NCI-H2227 (cell line): ENCODE measurements at regions not wholly inside any gene's neighbourhood (a gene's known extent, or its start where the extent isn't known, plus 50 kb on each side); places are given as distances from the start of the nearest gene placed in this dataset.
"Not testable (repeated sequence)": the region's sequence is repeated elsewhere in the genome, so short reads cannot be mapped to it uniquely, and the experiment has no call there.

ENCODE experiments used
- DNase-seq: peaks from one replicate; lab custom pipeline; 2025; ENCODE audit not compliant: unreplicated experiment; lab: John Stamatoyannopoulos, UW

DNA sequence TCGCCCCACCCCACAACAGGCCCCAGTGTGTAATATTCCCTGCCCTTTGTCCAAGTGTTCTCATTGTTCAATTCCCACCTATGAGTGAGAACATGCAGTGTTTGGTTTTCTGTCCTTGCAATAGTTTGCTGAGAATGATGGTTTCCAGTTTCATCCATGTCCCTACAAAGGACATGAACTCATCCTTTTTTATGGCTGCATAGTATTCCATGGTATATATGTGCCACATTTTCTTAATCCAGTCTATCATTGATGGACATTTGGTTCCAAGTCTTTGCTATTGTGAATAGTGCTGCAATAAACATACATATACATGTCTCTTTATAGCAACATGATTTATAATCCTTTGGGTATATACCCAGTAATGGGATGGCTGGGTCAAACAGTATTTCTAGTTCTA is 132.7 kb downstream of the SNX10 start:
- DNase-seq: not testable (repeated sequence)

DNA sequence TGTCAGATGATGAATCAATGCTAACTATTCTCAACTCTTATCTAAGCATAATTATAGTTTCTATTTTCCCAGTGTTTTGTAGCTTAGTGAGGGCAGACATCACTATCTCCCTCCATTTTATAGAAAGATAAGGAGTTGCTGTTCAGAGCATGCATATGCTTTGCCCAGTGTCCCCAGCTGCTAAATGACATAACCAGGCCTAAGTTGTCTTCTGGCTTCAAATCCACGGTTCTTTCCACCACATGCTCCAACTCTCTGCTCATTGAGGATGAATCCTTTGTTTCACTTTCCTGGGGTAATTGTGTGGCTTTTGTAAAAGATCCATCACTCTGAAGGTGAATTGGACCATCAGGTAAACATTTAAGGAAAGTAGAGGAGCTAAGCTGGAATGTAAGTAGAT is 134.0 kb downstream of the SNX10 start:
- DNase-seq: no peak

DNA sequence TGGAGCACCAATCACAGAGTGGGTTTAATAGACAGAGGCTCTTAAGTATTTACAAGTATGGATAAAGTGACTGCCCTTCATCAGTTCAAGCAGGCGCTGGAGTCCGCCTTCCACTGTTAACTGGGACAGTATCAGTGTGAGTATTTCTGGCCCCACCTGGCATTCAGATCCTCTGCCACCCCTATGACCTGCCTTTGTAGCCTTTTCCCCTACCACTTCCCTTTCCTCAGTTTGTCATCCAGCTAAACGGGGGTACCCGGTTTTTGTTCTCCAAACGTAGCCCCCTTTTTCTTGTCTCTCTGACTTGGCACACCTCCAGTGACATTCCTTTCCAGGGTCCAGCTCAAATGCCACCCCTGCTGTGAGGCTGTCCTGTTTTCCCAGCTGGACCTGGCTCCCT is 134.4 kb downstream of the SNX10 start:
- no peak for DNase-seq

DNA sequence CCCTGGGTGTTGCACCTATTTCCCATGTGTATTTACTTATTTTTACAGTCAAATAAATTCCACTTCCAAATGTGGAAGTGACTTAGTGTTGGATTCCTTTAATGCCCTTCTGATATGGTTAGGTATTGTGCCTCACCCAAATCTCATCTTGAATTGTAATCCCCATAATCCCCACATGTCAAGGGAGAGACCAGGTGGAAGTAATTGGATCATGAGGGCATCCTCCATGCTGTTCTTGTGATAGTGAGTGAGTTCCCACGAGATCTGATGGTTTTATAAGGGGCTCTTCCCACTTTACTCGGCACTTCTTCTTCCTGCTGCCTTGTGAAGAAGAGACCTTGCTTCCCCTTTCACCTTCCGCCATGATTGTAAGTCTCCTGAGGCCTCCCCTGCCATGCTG is 136.9 kb downstream of the SNX10 start:
- DNase-seq: no peak

DNA sequence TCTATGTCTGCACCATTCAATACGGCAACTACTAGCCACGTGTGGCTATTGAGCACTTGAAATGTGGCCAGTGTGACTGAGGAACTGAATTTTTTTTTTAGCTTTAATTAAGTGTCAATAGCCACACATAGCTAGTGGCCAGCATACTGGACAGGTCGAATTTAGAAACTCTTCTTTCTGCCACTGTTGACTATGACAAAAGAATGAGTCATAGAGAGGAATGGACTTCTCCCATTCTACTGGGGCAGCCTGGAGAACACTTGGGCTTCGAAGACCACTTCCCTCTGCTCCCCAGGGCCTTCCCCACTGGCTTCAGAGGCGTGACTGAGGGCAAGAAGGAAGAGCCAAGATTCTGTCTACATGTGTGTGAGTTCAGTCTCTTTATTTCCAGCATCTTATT is 137.5 kb downstream of the SNX10 start:
- no peak for DNase-seq

DNA sequence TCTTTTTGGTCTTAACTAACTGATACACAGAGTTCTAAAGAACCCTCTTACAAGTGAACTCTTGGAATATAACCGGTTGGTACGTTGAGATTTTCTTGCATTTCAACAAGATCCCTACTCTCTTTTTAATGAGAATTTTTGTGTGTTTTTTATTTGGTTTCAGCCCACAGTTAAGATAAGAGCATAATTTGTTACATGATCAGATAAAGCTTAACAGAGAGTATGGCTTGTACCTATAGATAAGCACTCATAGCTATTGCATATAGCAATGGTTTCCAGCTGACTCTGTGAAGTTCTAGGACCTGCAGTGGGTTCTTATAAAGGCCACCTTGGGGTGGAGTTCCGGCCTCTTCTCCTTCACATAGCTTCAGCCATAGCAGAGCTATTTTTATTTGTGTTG is 143.3 kb downstream of the SNX10 start:
- DNase-seq: no peak

DNA sequence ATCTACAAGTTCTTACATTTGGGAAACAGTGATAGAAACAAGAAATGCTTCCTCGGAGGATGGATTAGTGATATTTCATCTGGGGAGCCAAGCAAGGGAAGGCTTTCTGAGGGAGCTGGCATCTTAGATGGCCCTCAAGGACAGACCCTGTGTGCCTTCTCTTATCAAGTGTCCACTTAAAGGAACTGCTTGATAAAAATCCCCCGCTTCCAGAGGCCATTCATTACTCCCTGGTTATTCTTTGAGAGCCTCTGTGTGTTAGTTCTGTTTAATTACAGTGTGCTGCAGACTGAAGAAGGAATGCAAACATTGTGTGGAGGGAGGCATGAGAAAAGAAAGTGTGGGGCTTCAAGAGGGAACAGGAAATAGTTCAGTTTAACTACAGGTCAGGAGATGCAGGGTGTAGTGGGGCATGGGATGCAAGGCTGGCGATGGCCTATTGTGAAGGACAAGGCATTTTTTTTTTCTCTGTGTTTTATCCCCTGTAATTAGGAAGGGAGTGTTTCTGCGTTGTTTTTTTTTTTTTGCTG is 145.4 kb downstream of the SNX10 start:
- peak; percentile 72 for DNase-seq

DNA sequence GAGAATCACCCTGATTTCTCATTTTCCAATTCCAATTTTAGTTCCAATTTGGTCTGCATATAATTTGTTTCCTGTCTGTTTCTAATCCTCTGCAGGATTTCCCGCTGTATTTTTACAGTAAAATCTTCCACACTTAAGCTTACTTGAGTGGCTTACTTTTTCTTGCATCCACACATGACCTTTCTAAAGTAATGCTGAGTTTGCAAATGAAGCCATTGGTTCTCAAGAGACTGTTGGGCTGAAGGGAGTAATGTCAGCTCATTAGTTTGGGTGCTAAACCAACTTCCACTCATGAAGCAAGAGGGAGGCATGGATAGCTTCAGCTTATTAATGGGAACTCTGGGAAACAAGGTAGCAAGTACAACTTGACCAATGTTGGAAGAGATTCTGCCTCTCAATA is 146.4 kb downstream of the SNX10 start:
- DNase-seq: no peak

DNA sequence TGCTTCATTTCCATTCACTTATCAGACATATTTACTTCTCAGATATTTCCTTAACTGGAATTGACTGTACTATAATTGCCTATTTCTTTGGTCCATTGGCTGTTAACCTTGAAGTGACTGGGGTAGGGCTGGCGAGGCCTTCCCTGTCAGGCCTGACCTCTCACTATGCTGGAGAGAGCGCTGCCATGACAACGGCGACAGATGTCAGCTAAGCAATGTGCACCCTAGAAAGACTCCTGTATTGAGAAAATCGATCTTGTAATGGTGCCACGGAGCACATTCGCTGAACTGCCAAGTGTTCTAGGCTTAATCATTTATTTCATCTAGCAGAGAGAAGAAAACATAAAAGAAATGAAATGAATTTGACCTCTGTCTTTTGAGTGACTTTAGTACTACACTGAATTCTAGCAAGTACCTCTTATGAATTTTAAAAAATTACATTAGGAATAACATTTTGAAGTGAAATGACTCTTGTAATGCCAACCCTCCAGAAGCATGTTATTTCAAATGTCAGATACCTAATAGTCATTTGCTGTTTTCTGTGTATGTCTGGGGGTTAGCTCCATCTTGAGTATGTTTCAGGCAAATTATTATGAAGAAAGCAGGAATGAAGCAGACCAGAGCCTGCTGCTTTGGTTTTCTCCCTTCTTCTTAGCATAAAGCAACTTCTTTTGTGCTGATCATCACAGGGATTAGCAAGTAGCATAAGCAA is 148.0 kb downstream of the SNX10 start:
- peak; percentile 55 for DNase-seq

DNA sequence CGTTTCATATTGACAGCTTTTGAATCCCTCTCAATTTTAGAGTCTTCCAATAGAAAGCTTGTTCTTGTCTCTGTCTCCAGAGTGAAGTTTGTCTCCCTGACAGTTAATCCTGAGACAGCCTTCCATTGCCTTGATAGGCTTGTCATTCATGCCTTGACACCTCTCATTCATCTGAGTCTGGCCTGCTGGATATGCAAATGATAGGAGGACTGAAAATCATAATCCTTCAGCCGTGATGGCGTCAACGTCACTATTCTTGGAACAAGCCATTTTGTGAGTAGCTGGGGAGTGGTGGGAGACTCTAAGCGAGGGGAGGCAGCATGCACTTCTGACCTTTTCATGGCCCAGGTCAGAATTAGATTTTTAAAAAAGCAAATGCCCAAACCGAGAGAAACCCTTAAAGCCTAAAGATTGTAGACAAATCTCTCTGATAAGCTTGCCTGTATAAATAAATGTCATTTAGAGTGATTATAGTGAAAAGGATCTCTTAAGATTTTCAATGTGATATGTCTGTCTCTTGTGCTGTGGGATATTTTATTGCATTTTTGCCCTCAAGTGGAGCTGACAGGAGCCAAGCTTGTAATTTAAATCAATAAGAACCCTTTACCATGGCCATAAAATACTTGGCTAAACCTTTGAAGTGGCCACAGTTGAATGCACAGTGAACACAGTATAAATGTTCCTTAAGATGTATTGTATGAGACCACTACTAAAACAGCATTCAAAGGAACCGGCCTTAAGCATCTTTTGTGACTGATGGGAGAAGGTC is 148.8 kb downstream of the SNX10 start:
- DNase-seq: peak; percentile 84

DNA sequence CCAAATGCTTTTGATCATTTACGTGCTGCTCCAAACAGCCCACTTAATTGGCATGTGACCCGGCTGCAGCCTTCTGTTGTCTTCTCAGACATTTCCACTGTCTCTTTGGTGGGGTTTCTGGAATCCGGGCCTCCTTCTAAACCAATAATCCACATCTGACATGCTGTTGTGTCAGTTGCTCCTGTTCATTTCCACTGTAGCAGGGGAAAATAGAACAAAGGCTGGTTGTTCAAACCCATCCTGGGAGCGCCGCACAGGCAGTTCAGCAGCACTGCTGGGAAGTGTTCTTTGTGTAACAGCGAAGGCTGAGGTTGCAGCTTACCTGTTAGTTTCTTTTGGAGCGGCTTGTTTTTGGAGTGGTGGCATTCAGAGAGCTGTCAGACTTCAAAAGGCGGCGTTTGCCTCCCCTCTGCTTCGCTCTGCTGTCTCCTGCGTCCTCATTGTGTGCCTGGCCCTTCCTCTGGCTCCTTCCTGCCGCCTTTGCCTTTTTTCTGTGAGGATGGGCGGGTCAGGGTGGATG is 149.4 kb downstream of the SNX10 start:
- no peak for DNase-seq

DNA sequence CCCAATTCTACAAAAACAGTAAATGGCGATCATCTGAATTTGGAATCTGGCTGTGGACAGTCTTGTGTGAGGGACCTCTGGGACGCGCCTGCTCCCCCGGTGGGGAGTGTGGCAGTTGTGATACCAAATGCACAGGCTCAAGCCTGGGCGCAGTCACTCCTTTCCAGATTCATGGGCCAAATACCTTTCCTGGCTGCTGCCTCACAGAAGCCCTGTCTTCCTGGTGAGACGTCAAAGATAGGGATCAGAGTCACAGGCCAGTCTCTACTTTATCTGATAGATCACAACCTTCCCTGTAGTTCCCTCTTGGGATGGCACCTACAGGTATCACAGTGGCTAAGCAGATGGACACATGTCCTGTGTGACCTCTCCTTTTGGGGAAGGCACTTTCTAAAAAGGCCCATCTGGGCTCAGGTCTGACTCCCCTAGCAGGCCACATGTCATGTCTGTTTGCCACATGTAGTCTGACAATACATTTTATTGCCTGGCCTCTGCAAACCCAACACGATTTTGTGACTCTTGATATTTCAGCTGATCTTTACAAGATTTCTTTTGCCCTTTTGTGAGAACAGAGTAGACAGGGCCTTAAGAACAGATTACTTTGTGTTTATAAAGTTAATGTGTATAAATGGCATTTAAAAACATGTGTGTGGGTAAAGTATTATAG is 150.1 kb downstream of the SNX10 start:
- DNase-seq: no peak

DNA sequence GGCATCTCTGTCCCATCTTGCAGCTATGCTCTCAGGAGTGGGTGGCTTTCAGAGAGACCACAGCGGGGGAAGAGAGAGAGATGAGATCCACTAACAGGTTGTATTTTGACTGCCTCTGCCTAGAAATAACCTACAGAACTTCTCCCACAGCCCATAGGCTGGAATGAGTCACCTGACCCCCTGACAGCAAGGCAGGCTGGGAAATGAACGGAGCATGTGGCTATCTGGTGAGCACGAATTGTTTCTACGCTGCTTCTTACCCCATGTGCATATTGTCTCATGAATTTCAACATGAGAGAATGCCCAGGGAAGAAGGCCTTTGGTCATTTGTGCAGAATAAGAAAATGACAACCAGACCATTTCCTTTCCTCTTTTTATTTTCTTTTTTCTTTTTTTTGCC is 151.3 kb downstream of the SNX10 start:
- DNase-seq: no peak

DNA sequence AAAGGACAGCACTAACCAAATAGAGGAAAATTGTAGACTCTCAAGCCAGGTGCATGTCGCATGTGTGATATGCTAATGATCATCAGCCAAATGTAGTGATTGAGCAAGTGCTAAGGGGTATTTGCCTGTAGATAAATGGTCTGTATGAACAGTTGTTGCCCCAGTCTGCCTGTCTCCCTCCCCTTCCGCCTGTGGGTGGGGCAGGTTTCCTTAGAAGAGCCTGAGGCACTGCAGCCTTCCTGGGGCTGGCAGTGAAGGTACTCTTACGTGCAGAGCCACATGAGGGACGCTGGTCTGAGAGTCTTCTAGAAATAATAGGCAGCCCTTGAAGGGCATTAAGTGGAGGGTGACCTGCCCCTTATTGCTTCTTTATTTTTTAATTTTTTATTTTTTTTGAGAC is 152.1 kb downstream of the SNX10 start:
- no peak for DNase-seq

DNA sequence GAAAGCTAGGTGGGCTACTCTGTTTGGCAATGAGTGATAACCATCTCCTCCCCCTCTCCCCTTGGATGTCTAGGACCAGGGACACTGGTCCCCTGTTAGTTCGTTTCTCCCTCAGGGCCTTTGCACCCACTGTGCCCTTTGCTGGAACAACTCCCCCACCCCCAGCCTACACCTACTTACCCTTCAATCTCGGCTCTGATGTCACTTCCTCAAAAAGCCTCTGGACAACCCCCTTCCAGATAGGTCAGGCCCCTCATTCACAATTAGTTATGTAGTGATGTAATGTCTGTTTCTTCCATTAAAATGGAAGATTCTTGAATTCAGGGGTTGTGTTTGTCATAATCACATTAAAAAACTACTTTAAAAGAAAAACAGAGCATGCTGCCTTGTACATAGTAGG is 152.9 kb downstream of the SNX10 start:
- no peak for DNase-seq

DNA sequence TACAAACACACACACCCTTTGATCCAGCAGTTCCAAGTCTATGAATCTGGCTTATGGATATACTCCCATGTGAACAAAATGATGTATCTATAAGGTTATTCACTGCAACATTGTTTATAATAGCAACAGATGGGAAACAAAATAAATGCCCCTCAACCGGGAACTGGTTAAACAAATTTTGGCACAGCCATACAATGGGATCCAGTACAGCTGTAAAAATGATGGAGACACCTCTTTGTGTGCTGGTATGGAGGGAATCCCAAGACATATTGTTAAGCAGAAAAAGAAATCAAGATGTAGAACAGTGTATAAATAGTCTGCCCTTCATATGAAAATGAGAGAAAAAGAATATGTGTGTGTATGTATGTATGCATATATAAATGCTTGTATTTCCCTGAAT is 155.5 kb downstream of the SNX10 start:
- DNase-seq: no peak

DNA sequence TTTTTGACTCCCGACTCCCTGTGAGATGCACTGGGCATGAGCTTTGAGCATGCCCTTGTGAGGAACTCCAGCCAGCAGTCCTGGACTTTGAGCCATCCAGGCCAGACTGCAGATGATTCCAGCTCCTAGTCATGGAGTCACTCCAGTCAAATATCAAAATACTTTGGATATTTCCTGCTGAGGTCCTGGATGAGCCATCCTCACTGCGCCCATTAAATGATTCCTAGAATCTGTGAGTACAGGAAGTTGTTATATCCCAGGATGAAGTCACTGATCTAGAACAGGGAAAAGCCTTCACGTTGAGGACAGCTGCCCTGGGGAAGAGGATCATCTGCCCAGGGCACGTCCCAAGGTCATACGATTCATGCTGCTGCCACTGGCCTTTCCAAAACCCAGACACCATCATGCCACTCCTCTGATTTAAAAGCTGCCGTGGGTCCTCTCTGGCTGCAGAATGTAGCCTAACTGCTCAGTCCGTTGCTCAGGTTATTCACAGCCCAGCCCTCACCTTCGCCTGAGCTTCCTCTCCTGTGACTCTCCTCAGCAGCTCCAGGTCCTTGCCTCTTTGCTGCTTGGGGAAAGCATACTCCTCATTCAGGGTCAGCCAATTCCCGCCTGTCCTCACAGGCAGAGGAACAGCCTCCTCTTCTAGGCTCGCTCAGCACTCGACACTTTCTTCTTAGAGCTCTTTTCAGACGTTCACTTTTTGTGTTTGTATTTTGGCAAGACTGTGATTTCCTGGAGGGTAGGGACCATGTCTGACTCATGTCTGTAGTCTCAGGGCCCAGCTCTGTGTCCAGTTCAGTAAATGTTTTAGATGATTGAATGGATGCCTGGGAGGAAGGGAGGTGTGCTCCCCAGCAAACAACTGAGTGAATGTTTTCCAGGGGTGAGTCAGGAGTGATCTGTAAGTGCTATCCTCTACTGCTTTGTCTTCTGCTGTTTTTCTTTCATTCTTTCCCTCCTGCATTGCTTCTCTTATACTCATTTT is 157.8 kb downstream of the SNX10 start:
- DNase-seq: no peak

DNA sequence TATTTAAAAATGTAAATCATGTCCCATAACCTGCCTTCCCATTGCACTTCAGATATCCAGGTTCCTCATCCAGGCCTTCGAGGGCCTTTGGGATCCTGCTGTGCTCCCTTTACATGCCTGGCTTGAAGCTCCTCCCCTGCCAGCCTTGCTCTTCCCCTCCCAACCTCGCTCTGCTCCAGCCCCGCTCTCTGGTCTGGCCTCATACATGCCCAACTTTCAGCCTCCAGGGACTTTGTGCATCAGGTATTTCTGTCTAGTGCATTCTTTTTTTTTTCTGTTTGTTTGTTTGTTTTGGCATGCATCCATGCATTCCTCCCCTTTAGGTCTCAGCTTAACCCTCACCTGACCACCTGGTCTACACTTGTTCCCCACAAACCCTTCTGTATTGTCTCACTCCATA is 160.3 kb downstream of the SNX10 start:
- peak; percentile 12 for DNase-seq

DNA sequence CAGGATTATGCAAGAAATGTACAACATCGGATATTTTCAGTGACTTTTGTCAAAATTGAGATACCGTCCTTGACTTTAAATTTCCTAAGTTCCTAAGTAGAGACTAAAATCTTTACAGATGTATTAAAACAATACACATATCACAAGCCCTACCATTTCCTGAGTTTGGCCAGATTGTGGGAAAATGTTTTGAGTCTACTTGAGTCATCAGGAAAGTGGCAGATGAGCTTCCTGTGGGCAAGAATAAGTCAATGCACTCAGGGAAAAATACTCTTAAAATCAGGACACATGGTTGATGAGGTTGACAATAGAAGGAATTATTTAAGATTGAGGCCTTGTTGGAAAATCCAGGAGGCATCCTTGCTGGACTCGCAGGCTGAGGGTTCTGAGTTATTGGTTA is 162.5 kb downstream of the SNX10 start:
- no peak for DNase-seq

DNA sequence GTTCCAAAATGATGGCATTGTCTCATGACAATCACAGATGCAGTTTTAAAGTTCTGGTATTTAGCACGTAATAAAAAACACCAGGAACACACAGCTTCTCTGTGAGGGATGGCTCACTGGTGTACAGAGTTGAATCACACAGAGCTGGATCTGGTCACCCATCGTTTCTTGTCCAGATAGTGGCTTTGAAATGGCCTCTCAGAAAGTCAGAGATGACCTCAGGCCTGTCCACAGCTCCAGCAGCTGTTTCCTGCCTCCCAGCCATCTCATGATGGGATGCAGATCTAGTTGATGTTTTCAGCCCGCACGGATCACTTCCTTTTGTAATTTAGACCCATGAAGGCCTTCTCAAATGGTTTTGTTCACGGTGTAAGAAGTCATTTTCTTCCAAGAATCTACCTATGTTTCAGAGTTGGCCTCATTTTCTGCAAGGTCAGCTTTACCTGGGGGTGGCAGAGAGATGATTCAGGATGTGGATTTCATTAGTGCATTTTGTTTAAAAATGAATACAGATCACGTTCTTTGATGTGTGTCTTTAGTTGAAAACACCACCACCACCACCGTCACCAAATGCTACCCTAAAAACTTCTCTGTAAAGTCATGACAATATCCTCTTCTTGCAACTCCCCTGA is 166.2 kb downstream of the SNX10 start:
- no peak for DNase-seq
